ENCODE measurements at regions not wholly inside any gene's neighbourhood (a gene's known extent, or its start where the extent isn't known, plus 50 kb on each side); places are given as distances from the start of the nearest gene placed in this dataset.
"Not testable (repeated sequence)": the region's sequence is repeated elsewhere in the genome, so short reads cannot be mapped to it uniquely, and the experiment has no call there.

GRCh38 chr4:12439633-12440305 is 1011.1 kb upstream of the HS3ST1 start:
- no peak overlapping the region for H3K4me3 ChIP-seq
- BruUV-seq (replicated peaks), result no TSS peak
- H4K20me1 ChIP-seq (ENCODE audit: insufficient read depth), result no peaks in the 10 kb centered on the region
- no peaks in the 10 kb centered on the region for H3K9me3 ChIP-seq (ENCODE audit: insufficient read depth, low read depth)
- CTCF ChIA-PET, result no interaction called here
- TF ChIP-seq EZH2 (IDR thresholded peaks at IDR 0.05; ENCODE audit: low read depth) (no peak), CTCF (conservative IDR thresholded peaks at IDR 0.05) (no peak)
- H3K36me3 ChIP-seq (ENCODE audit: low read depth), result no peaks in the 10 kb centered on the region
- POLR2A ChIA-PET (ENCODE audit: unreplicated experiment), result no interaction called here
- no peak overlapping the region for H3K27ac ChIP-seq
- H3K27me3 ChIP-seq (ENCODE audit: insufficient read depth, low read depth), result no peaks in the 10 kb centered on the region
- no peaks in the 10 kb centered on the region for H3F3A ChIP-seq (ENCODE audit: insufficient read depth, low read depth)
- no peak overlapping the region for H3K4me2 ChIP-seq
- intact Hi-C loops (cut with micrococcal nuclease; ENCODE audit: unreplicated experiment), result no loop called here
- no peaks in the 10 kb centered on the region for H3K79me2 ChIP-seq (ENCODE audit: low read depth)
- H3K9me2 ChIP-seq (ENCODE audit: insufficient read depth), result no peaks in the 10 kb centered on the region
- no peak for DNase-seq
- H3K4me1 ChIP-seq (replicated peaks; ENCODE audit: insufficient read depth), result no peaks in the 10 kb centered on the region
- no peak overlapping the region for H2AFZ ChIP-seq

- BruUV-seq (replicated peaks); DNase-seq; H3K27ac ChIP-seq; H3K79me2 ChIP-seq (ENCODE audit: low read depth); H3K27me3 ChIP-seq (ENCODE audit: insufficient read depth, low read depth); H3K4me1 ChIP-seq (replicated peaks; ENCODE audit: insufficient read depth); H3K4me3 ChIP-seq; H3K9me2 ChIP-seq (ENCODE audit: insufficient read depth); H4K20me1 ChIP-seq (ENCODE audit: insufficient read depth); H3K4me2 ChIP-seq; H3F3A ChIP-seq (ENCODE audit: insufficient read depth, low read depth); H3K9me3 ChIP-seq (ENCODE audit: insufficient read depth, low read depth); H2AFZ ChIP-seq; POLR2A ChIA-PET (ENCODE audit: unreplicated experiment); H3K36me3 ChIP-seq (ENCODE audit: low read depth); intact Hi-C loops (cut with micrococcal nuclease; ENCODE audit: unreplicated experiment); CTCF ChIA-PET: not testable (repeated sequence)
These were observed 1002.6 kb upstream of the HS3ST1 start for GRCh38 chr4:12431259-12431658.

- H3K9me2 ChIP-seq (ENCODE audit: insufficient read depth), result no peaks in the 10 kb centered on the region
- CTCF ChIA-PET, result no interaction called here
- POLR2A ChIA-PET (ENCODE audit: unreplicated experiment), result no interaction called here
These were observed 992.7 kb upstream of the HS3ST1 start for GRCh38 chr4:12421364-12421763.

More at GRCh38 chr4:12421364-12421763, 992.7 kb upstream of the HS3ST1 start:
- H3K27me3 ChIP-seq (ENCODE audit: insufficient read depth, low read depth), result no peaks in the 10 kb centered on the region
- no peaks in the 10 kb centered on the region for H3K79me2 ChIP-seq (ENCODE audit: low read depth)
- H3F3A ChIP-seq (ENCODE audit: insufficient read depth, low read depth), result no peaks in the 10 kb centered on the region
- intact Hi-C loops (cut with micrococcal nuclease; ENCODE audit: unreplicated experiment), result no loop called here
- no peak overlapping the region for H3K27ac ChIP-seq
- H3K4me1 ChIP-seq (replicated peaks; ENCODE audit: insufficient read depth), result no peaks in the 10 kb centered on the region
- H4K20me1 ChIP-seq (ENCODE audit: insufficient read depth), result no peaks in the 10 kb centered on the region
- no peak for TF ChIP-seq EZH2 (IDR thresholded peaks at IDR 0.05; ENCODE audit: low read depth)
- TF ChIP-seq CTCF (conservative IDR thresholded peaks at IDR 0.05), result no peak
- H2AFZ ChIP-seq, result no peak overlapping the region
- no peak for DNase-seq
- H3K9me3 ChIP-seq (ENCODE audit: insufficient read depth, low read depth), result no peaks in the 10 kb centered on the region
- no peaks in the 10 kb centered on the region for H3K36me3 ChIP-seq (ENCODE audit: low read depth)
- no peak overlapping the region for H3K4me2 ChIP-seq
- BruUV-seq (replicated peaks), result no TSS peak
- H3K4me3 ChIP-seq, result no peak overlapping the region

Measured in PC-9 (cell line).